NK-92 treated with Interleukin-12 subunit alpha and Interleukin-12 subunit beta, amount 100 ng/mL, for 24 hours (cell line): ENCODE measurements at regions not wholly inside any gene's neighbourhood (a gene's known extent, or its start where the extent isn't known, plus 50 kb on each side); places are given as distances from the start of the nearest gene placed in this dataset.
A peak's percentile ranks its signal among the peaks of the same experiment; 100 is the strongest.

Experiments used
- DNase-seq: peaks from one replicate; lab custom pipeline; 2025; lab: John Stamatoyannopoulos, UW

DNA sequence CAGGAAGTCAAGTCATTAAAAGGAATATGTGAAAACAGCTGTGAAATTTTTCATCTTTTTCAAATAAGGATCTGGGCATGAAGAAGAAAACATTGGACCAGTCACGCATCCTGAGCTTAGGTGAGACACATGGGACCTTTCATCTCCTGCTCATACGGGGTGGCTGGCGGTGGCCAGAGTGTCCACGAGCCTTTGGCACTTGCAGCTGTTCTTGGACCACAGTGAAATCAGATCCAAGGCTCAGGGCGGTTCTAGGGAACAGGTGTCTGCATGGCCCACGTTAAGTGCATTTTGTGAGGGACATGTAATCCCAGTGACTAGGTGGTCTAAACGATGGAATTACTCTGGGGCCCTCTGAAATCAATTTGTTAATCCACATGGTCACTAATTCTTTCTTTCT, 212.7 kb upstream of the COPS8 start:
- DNase-seq = no peak

DNA sequence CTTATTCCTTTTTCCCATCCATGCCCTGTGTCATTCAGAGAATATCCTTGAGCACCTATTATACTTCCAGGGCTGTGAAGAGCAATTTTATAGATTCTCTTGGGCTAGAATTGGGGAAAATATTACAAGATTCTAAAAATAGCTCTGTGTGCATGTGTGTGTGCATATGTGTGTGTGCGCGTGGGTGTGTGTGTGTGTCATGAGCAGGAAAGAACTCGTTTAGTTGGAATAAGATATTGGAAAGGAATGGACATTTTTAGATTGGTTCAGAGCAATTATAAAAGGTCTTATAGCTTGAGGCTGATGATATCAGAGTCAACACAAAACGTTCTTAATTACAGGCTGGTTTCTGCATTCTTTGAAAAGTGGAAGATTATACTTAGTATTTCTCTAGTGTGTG, 212.1 kb upstream of the COPS8 start:
- DNase-seq = no peak

DNA sequence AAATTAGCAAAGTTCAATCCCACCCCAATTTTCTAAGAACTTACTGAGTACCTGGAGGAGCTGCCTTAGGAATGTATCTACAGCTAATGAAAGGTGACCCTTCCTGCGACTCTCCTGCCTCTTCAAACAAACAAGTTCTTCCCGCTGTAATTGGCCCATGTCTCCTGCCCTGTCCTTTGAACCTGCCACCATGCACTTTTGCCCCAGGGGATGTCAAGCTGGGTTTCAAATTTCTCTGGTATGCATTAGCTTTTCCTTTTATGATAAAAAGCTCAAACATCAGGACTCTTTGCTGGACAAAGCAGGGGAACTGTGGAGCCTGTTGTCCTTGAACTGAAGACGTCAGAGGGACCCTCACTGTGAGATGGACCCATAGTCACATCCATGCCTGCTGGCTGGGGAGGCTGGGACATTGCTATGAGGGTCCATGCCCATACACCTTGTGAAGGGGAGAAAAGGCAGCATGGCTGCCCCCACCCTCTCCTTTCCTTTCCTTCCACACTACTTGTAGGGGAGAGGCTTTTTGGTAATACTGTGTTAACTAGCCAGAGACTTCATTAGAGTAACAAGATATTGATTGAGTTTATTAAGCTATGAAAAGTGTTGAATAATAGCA, 210.7 kb upstream of the COPS8 start:
- no peak for DNase-seq

DNA sequence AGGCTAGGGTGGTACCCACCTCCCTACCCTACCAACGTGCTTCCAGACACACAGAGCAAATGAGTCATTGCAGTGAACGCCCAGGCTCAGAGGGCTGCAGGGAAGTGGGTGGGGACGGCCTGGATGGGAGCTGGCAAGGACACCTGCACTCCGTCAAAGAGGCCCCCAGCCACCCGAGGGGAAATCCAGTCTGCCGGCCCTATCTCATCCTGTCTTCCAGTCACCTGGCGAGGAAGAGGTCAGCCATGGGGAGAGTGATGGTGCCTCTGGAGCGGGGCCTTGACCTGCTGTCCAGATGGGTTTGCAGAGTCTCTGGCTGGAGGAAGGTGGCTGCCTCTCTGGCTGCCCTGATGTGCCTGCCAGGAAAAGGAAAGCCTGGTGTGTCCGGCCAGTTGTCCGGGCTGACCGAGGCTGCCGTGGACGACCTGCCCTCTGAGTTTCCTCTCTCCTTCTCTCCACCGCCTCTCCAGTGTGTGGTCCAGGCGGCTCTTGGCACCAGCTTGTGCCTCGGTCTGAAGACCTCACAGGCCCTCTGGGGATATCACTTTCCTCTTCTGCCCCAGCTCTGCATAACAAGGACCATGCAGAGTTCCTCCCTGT, 209.7 kb upstream of the COPS8 start:
- no peak for DNase-seq

DNA sequence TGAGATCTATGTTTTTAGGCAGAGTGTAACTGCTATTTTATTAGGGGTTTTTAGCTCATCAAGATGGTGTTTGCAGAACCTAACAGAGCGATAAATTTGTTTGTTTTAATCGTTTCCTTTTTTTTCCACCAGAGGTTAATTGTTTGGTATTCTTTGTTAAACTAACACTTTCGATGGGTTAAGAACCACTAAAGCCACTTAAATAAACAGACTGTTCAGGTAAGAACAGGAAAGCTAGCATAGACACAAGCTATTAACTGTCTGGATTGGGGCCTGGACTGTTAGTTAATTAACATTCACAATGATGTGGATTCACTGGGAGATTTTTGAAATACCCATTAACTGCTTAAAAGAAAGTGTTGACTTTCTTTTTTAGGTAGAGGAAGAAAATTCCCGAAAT, 209.0 kb upstream of the COPS8 start:
- no peak for DNase-seq

DNA sequence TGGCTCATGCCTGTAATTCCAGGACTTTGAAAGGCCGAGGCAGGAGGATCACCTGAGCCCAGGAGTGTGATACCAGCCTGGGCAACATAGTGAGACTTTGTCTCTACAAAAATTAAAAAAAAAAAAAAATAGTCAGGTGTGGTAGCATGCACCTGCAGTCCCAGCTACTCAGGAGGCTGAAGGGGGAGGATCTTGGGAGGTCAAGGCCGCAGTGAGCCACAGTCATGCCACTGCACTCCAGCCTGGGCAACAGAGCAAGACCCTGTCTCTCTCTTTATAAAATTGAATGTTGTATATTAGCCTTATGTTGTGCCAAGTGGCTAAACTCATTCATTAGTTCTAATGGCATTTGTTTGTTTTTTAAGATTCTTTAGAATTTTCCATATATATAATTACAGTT, 207.7 kb upstream of the COPS8 start:
- no peak for DNase-seq

DNA sequence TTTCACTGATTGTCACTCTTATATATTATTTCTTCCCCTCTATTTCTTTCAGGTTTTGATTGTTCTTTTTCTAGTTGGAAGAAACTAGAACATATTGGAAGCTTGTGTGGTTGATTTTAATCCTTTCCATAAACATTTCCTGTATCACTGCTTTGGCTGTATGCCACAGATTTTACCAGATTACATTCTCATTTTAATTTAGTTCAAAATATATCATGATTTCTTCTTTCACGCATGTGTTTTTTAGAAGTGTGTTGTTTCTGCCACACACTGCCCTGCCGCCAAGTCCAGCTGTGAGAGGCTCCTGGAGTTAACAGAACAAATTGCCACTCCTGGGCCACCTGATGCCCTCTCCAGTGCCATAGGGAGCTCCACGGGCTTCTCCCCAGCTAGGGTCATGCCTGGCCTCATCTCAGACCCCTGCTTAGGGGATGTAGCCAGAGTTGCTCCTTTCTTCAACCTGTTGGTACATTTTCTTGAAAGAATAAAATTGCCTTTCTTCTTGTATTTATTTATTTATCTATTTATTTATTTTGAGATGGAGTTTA, 206.2 kb upstream of the COPS8 start:
- no peak for DNase-seq

DNA sequence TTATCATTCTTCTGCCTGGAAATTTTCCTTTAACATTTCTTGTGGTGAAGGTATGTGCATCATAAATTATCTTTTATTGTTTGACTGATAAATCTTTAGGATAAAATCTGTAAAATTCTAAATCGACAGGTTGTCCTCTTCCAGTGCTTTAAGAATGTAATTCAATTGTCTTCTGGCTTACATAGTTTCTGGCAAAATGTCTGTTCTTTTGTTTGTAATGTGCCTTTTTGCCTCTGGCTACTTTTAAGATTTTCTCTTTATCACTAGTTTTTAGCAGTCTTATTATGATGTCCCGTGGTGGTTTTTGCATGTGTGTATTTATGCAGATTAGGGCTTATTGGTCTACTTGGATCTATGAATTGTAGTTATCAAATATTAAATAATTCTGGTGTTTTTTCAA, 203.6 kb upstream of the COPS8 start:
- no peak for DNase-seq

DNA sequence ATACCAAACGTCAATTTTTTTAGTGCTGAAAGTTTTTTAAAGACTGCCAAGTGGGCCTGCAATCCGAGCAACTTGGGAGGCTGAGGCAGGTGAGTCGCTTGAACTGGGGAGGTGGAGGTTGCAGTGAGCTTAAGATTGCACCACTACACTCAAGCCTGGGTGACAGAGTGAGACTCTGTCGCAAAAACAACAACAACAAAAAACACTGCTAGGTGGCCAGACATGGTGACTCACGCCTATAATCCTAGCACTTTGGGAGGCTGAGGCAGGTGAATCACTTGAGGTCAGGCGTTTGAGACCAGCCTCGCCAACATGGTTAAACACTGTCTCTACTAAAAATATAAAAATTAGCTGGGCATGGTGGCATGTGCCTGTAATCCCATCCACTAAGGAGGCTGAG, 202.8 kb upstream of the COPS8 start:
- DNase-seq = peak; percentile 52

DNA sequence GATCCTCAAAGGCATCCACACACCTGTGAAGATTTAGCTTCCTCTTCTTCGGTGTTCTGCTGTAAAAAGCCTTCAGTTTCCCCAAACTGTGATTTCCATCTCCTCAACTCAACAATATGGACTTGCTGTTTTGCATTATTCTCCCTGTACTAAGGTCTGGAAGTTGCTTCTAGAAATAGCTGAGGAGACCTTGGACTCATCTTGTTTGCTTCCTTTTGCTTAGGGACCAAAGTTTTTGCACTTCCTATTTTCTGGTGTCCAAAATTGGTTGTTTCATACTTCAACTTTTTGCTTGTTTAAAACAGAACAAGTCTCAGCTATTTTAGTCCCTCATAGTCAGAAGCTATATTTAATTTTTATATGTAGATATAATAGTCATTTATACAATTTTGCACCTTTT, 201.9 kb upstream of the COPS8 start:
- no peak for DNase-seq

DNA sequence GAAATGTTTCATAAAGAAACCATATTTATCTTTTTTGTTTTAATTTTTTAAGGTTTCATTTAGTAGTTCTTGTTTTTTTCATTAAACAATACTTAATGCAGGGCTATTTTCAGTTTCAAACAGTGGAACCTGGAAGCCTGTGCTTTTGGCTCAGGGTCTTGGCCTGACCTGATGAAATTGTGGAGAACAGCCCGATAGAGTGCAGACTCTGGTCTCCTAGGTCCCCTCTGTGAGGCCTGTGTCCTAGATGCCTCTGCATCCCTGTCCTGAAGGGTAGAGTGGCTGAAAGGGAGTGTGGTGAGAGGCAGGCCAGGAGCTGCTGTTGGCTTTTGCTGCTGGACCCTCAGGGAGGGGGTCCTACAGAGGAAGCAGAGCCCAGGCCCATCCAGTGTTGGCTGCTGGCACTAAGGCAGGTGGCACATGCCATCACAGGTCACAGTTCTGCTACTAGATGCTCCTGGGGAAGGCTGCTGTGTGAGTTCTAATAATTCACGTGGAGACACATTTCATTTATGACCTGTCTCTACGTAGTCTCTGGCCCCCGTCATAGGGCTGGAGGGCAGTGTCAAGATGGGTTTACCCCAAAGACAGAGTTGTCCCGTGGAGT, 201.0 kb upstream of the COPS8 start:
- DNase-seq = no peak

DNA sequence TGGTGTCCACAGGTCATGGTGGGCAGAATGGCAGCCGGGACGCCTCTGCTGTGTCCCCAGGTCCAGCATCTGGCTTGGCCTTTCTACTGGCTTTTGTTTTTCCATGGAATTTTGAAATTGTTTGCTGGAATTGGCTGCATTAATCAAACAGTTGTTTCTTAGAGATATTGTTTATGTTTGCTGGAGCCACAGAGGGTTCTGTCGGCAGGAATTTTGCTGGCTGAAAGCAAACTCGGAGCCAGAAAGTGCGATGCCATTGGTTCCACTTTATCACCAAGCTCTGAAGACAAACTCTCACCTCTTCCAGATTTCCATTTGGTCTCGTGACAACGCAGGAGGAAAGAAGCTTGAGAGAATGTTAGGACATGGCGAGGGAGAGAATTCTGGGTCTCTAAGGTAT, 199.2 kb upstream of the COPS8 start:
- no peak for DNase-seq

DNA sequence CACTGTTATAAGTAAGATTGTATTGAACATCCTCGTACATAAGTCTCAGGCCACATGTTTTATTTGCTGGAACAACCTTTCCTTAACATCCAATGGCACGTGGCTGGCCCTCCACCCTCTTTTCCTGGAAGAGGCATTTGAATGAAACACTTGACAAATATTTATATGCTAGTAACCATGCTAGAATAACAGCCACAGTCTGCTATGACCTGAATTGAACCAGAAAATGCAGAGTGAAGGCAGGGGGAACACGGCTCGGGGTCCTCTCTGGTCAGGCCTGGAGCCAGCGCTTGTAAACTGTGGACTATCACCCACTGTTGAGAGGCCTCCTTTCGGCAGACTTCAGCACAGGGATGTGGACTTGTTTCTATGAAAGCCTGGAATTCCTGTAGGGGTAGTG, 198.2 kb upstream of the COPS8 start:
- DNase-seq = no peak

DNA sequence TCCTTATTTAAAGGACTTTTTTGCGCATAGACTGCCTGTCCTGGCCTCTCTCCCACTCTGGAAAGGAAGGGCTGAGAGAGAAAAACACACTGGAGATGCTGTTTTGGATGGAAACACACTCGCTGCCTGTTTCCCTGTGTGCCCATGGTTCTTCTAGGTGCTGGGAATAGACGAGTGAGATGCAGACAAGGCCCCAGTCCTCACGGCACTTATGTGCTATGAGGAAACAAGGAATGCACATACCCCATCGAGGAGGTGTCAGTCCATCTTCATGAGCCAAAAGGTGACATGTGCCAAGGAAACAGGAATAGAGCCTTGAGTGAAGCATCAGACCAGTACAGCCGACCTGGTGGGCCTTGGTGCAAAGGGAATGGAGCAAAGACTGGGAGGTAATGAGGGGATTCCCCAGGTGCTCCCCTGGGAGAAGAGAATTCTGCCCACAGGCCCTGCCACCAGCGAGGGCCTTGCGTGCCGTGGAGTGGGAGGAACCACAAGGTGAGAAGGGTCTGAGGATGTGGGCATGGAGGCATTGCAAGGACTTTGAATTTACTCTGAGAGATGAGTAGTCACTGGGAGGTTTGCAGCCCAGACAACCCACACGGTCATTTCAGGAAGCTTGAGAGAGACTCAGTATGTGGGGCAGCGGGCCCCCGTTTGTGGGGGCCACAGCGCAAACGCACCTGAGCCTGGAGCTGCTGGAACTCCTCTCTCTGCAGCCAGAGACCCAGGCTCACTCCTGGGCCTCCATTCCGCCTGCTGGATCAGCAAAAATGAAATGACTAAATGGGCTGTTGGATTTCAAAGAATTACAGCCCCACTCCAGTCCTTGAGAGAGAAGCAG, 197.5 kb upstream of the COPS8 start:
- DNase-seq = no peak

DNA sequence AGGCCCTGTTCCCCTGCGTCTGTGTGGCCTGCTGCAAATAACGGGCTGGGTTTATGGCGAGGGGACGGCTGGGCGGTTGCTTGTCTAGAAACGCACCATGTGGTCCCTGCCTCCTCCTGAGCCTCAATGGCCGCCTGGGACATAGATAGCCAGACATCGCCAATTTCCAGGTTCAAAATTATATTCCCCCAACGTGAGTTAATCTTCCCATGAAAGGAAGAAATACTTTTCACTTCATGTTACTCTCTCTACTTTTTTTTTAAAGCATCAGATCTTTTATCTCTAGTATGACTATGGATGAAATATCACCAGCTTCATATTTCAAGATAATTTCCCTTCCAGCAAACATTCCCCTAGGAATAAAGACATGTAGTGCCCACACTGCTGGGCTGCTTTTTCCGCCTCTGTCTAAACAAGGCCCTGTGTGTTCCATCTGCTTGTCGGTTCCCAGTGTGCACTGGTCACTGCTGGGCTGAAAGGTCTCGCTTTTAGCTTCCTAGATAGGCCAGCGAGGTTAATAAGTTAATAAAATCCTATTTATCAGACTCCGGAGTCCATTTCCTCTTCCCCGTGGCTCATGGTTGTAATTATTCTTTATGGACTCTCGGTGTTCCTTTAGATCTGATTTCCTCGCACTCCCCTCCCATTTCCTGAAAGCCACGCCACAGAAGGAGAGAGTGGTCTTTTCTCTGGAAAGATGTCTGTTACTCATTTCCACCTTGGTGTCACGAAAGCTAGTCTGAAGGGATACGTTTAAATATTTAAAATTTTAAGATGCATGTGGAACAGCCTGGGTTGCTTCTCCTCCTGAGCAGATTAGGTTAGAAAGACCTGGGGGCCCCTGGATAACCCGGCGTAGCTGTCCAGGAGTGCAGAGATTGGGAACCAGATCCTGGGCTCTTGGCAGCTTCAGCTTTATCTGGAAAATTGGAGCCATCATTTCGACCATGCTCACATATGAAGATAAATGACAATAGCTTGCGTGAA, 196.6 kb upstream of the COPS8 start:
- DNase-seq = no peak

DNA sequence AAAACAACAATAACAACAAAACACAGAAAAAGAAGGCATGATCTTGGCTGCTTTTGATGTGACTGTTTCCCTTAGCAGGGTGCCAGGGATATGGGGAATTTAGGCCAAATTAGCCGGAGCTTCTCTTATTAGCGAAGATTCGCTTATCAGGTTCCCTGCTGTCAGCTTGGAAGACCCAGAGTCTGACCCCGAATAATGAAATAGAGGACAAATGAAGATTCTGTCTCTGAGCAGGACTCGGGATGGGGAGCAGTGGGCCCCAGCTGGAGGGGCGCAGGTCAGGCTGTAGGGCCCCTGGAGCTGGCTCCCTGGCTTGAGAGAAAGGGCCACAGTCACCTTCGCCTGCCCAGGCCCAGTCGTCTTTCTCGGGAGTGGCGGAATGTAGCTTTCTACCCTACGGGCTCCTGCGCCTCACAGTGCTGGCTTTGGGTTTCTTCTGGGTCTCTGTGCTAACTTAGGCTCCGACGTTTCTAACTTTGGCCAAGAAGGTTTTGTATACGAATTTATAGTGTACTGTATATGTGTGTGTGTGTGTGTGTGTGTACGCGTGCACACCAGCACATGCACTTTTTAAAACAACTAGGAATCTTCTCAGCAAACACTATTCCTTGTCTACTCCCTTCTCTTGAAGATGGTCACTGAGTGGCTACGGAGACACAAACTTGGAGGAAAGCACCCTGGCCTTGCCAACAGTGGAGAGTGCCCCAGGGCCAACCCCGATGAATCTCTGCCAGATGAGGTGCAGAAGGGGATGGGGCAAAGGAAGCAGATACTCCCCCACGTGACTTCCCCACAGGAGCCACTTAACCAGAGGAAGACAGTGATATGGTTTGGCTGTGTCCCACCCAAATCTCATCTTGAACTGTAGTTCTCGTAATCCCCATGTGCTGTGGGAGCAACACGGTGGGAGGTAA, 195.6 kb upstream of the COPS8 start:
- DNase-seq = no peak

DNA sequence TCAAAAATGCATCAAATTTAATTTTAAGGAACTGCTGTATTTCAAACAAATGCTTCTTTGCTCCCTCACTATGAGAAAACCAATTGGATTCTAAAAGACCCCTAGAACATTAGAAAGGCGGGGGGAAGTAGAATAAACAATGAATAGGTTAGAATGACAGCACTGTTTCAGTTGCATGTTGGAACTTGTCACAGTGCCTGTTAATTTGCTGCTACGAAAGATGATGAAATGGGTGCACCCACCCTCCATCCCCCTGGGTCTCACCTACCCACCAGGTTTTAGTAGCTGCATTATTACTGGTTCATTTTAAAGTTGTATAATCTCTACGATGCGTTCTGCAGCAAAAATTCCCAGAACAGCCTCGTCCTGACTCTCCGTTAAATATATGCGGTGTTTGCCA, 193.0 kb upstream of the COPS8 start:
- DNase-seq = no peak

DNA sequence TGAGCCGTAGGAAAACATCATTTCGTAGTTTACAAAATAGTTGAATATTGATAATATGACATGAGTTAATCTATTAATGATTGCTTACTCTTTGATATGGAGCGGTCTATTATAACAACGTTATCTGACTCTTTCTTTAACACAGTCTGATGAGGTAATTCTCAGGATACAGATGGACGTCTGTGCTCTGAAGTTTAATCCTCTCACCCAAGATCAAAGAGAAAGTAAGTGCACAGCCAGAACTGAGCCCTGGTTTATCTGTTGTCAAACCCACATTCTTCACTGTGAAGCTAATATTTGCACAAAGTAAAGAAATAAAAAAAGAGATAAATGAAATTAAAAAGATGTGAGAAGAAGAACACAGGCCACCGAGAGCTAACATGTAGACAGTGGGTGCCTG, 190.9 kb upstream of the COPS8 start:
- no peak for DNase-seq

DNA sequence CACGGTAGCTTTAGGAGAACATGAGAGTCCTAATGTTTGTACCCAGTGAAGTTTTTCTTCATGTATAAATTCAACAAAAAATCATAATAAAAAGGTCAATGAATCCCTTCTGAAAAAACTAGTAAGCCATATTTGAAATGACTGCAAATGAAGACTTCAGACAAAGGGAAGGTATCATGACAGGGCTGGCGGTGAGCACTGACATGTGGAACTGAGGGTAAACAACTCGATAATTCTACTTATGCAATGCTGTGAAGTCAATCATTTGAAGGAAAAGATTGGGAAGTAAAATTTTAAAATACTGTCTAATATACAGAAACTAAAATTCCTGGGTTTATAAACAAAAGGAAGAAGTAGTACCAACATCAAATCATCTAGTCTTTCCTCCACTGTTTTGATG, 190.2 kb upstream of the COPS8 start:
- no peak for DNase-seq

DNA sequence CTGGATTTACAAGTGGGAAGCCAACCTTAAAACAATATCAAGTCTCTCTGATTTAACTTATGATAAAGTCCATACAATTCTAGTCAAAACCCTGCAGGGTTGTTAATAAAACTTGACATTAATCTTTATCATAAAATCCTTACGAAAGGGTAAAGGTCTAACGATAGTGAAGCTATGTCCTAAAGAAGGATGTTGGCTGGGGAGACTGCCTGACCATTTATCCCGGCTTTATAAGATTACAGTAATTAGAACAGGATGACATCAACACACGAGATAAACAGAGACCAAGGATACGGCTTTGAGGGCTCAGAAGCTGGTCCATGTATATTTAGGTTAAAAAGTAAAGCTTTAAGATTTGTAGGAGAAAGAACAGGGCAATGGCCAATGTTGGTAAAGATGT, 189.0 kb upstream of the COPS8 start:
- DNase-seq = no peak

DNA sequence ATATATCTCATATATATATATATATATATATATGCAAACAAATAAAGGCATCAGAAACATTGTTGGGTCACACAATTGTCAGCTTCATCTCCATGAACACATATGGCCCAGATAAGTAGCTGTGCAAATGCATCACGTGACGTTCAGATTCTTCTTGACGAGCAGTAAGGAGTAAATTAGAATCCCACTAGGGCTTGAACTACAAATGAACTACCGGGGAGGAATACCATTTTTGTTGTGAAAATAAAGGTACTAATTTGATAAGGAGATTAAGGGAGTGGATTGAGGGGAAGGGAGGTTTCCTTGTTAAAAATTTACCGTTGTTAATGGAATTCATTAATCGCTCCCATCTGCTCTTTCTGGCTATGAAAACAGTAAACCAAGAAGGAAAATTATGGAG, 186.5 kb upstream of the COPS8 start:
- no peak for DNase-seq
